CD14-positive monocyte (primary cell): ENCODE measurements at regions not wholly inside any gene's neighbourhood (a gene's known extent, or its start where the extent isn't known, plus 50 kb on each side); places are given as distances from the start of the nearest gene placed in this dataset.

Experiments used
- DNase-seq, 3 donors: peaks; one replicate each; pipeline ENCODE4 v3.0.0-alpha.2; 2011 to 2022
- H2AFZ ChIP-seq: 2 replicates; pipeline ENCODE4 v1.6.0; 2012; ENCODE audit warnings: mild to moderate bottlenecking, low read depth, low read length, inconsistent platforms; ENCODE audit not compliant: insufficient read depth, poor library complexity, severe bottlenecking
- H3K27ac ChIP-seq, 2 donors: 1 replicate in 1 of 2; 2 replicates in 1 of 2; pipeline ENCODE4 v1.5.1; 2012 to 2013; ENCODE audit warnings: low read length in 2 of 2, control low read depth in 1 of 2, inconsistent platforms in 1 of 2, low read depth in 1 of 2, mild to moderate bottlenecking in 1 of 2
- H3K27me3 ChIP-seq, 2 donors: one replicate each; pipeline versions ENCODE4 v1.6.0 to v1.6.1; 2011 to 2013; ENCODE audit warnings: low read length in 2 of 2; ENCODE audit not compliant: control insufficient read depth in 2 of 2, insufficient read depth in 2 of 2
- H3K36me3 ChIP-seq, 2 donors: replicated peaks in 1 of 2; 1 replicate in 1 of 2; 2 replicates in 1 of 2; pipeline versions ENCODE4 v1.5.1 to v1.6.1; 2012 to 2013; ENCODE audit warnings: low read length in 2 of 2, control low read depth in 1 of 2, inconsistent platforms in 1 of 2, mild to moderate bottlenecking in 1 of 2; ENCODE audit not compliant: insufficient read depth in 2 of 2, control insufficient read depth in 1 of 2
- H3K4me1 ChIP-seq, 2 donors: 1 replicate in 1 of 2; 2 replicates in 1 of 2; pipeline versions ENCODE4 v1.5.1 to v1.6.1; 2012 to 2013; ENCODE audit warnings: low read length in 2 of 2, control low read depth in 1 of 2, inconsistent platforms in 1 of 2, mild to moderate bottlenecking in 1 of 2, moderate library complexity in 1 of 2; ENCODE audit not compliant: insufficient read depth in 2 of 2, control insufficient read depth in 1 of 2
- H3K4me2 ChIP-seq: replicated peaks from 2 replicates; pipeline ENCODE3; 2012; ENCODE audit warnings: low read length, moderate library complexity, mild to moderate bottlenecking; ENCODE audit not compliant: poor library complexity, severe bottlenecking; ENCODE audit errors: extremely low read depth
- H3K4me3 ChIP-seq, 3 experiments: fragments of 200-600 bp in 1 of 3; sonication (generic) in 1 of 3; replicated peaks in 1 of 3; 1 replicate in 2 of 3; 2 replicates in 1 of 3; pipeline ENCODE4 v1.5.1; 2011 to 2013; ENCODE audit warnings: low read length in 3 of 3, mild to moderate bottlenecking in 3 of 3, control low read depth in 2 of 3, low read depth in 2 of 3, inconsistent platforms in 1 of 3, moderate library complexity in 1 of 3
- H3K79me2 ChIP-seq: 2 replicates; pipeline ENCODE4 v1.6.0; 2012; ENCODE audit warnings: mild to moderate bottlenecking, control low read depth, inconsistent platforms, low read length, moderate library complexity; ENCODE audit not compliant: insufficient read depth
- H3K9ac ChIP-seq: 2 replicates; pipeline ENCODE4 v1.6.0; 2017; ENCODE audit warnings: low read length, mild to moderate bottlenecking; ENCODE audit not compliant: insufficient read depth, poor library complexity, severe bottlenecking
- H3K9me3 ChIP-seq, 2 donors: replicated peaks in 1 of 2; 1 replicate in 1 of 2; 2 replicates in 1 of 2; pipeline versions ENCODE4 v1.5.1 to v1.6.1; 2012 to 2013; ENCODE audit warnings: low read length in 2 of 2, control low read depth in 1 of 2; ENCODE audit not compliant: control insufficient read depth in 1 of 2, insufficient read depth in 1 of 2
- H4K20me1 ChIP-seq: 2 replicates; pipeline ENCODE4 v1.6.0; 2012; ENCODE audit warnings: mild to moderate bottlenecking, low read length, control low read depth, moderate library complexity; ENCODE audit not compliant: insufficient read depth
- H3K27ac Mint-ChIP-seq, 7 donors: one replicate each; pipeline ENCODE4 v1.8.0; 2020; ENCODE audit warnings: mild to moderate bottlenecking in 7 of 7, mixed read lengths in 7 of 7, moderate library complexity in 6 of 7, inconsistent platforms in 2 of 7
- H3K27me3 Mint-ChIP-seq, 3 donors: one replicate each; pipeline ENCODE4 v1.8.0; 2021 to 2022; ENCODE audit warnings: low read depth in 3 of 3, mild to moderate bottlenecking in 3 of 3, mixed read lengths in 3 of 3, moderate library complexity in 3 of 3, inconsistent platforms in 1 of 3
- H3K36me3 Mint-ChIP-seq, 2 donors: one replicate each; pipeline ENCODE4 v1.8.0; 2020; ENCODE audit warnings: mixed read lengths in 2 of 2, inconsistent platforms in 1 of 2, mild to moderate bottlenecking in 1 of 2
- H3K4me1 Mint-ChIP-seq: one replicate; pipeline ENCODE4 v1.8.0; 2020; ENCODE audit warnings: mild to moderate bottlenecking, mixed read lengths
- H3K4me3 Mint-ChIP-seq, 2 donors: one replicate each; pipeline ENCODE4 v1.8.0; 2020; ENCODE audit warnings: mild to moderate bottlenecking in 2 of 2, mixed read lengths in 2 of 2, moderate library complexity in 1 of 2
- H3K9me3 Mint-ChIP-seq, 7 donors: one replicate each; pipeline ENCODE4 v1.8.0; 2020 to 2022; ENCODE audit warnings: mixed read lengths in 7 of 7, mild to moderate bottlenecking in 6 of 7, moderate library complexity in 6 of 7, inconsistent platforms in 2 of 7
- CTCF ChIP-seq: fragments of 200-600 bp; IDR thresholded peaks from one replicate; pipeline ENCODE4 v1.8.0; 2022; ENCODE audit warnings: antibody characterized with exemption, mild to moderate bottlenecking
- whole genome bisulfite sequencing: methylation state at CpG from one replicate; pipeline ENCODE4 v1.1.5; 2013; ENCODE audit warnings: missing lambda C conversion rate; ENCODE audit not compliant: insufficient coverage; 5-methylcytosine and 5-hydroxymethylcytosine counted together
- intact Hi-C, 2 donors: fragments of 100-400 bp; cut with micrococcal nuclease; formaldehyde crosslinking; loops; one replicate each; pipeline versions ENCODE4 v1.15.0 to v1.15.1; 2023

- Mint-ChIP-seq H3K27me3 (no peaks in the 10 kb centered on the region), H3K4me3 (no peak overlapping the region), H3K27ac (peak overlapping the region in 1 of 7 donors; percentile 55), H3K4me1 (peaks cover 25% of the 10 kb centered on the region), H3K9me3 (peaks cover 0 to 4% (median 2%) of the 10 kb centered on the region in 7 donors), H3K36me3 (peaks cover 0 to 2% of the 10 kb centered on the region in 2 donors)
- Histone ChIP-seq H3K4me3 (no peak overlapping the region), H3K4me2 (no peak overlapping the region), H3K9ac (no peak overlapping the region), H3K36me3 (no peaks in the 10 kb centered on the region), H3K9me3 (peaks cover 0 to 4% of the 10 kb centered on the region in 2 donors), H2AFZ (no peak overlapping the region), H3K27ac (no peak overlapping the region), H4K20me1 (no peaks in the 10 kb centered on the region), H3K27me3 (no peaks in the 10 kb centered on the region), H3K79me2 (no peaks in the 10 kb centered on the region), H3K4me1 (peaks cover 12 to 13% of the 10 kb centered on the region in 2 donors)
- TF ChIP-seq CTCF = no peak
- no CpG with 5 or more reads among the region's 1 CpG for WGBS
- no peak for DNase-seq
- intact Hi-C loops = no loop called here
These were observed 131.2 kb upstream of the FOXN2 start for GRCh38 chr2:48183276-48183675.

GRCh38 chr2:48183991-48184390, 130.5 kb upstream of the FOXN2 start:
- no peaks in the 10 kb centered on the region for H3K27me3 Mint-ChIP-seq
- H3K9me3 ChIP-seq = no peaks in the 10 kb centered on the region
- H3K9me3 Mint-ChIP-seq = peaks cover 0 to 4% (median 0%) of the 10 kb centered on the region in 7 donors
- H3K4me1 ChIP-seq = peaks cover 12 to 16% of the 10 kb centered on the region in 2 donors
- no peak for TF ChIP-seq CTCF
- H4K20me1 ChIP-seq = no peaks in the 10 kb centered on the region
- H3K36me3 Mint-ChIP-seq = peaks cover 0 to 2% of the 10 kb centered on the region in 2 donors
- H3K4me3 ChIP-seq = no peak overlapping the region
- intact Hi-C loops = no loop called here
- H3K4me1 Mint-ChIP-seq = peaks cover 26% of the 10 kb centered on the region
- no peaks in the 10 kb centered on the region for H3K27me3 ChIP-seq
- no peak overlapping the region for H2AFZ ChIP-seq
- H3K27ac Mint-ChIP-seq = no peak overlapping the region
- no peaks in the 10 kb centered on the region for H3K79me2 ChIP-seq
- no peak overlapping the region for H3K9ac ChIP-seq
- H3K27ac ChIP-seq = no peak overlapping the region
- no peaks in the 10 kb centered on the region for H3K36me3 ChIP-seq
- DNase-seq = no peak
- no peak overlapping the region for H3K4me2 ChIP-seq
- no peak overlapping the region for H3K4me3 Mint-ChIP-seq
